ENCODE measurements at regions not wholly inside any gene's neighbourhood (a gene's known extent, or its start where the extent isn't known, plus 50 kb on each side); places are given as distances from the start of the nearest gene placed in this dataset.

DNA sequence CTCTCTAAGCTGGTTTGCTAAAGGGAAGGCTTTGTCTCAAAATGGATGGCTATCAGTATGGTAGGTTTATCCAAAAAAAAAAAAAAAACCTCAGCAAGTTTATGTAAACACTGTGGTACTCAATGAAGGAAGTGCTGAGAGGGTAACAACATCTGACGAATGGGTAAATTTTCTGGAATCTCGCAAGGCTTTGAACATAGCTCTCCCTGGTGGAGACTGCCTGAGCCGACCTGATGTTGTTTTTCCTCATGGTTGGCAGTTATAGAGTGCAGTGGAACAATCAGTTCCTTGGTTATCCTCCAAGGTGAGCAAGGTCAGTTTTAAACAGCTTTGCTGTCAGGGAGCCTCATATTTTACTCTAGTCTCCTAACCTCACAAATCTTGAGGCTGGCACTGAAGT lies 94.6 kb downstream of the ZPLD1 start:
- Histone ChIP-seq H3K27me3 (ENCODE audit: control insufficient read depth, extremely low read depth, insufficient read depth, low read length) (no peaks in the 10 kb centered on the region), H3K27ac (ENCODE audit: control insufficient read depth, insufficient read depth, low read length) (no peak overlapping the region), H3K9me1 (ENCODE audit: control insufficient read depth, extremely low read depth, insufficient read depth, low read length) (no peaks in the 10 kb centered on the region), H3K79me2 (ENCODE audit: control insufficient read depth, insufficient read depth, low read length) (no peaks in the 10 kb centered on the region), H3K4me3 (ENCODE audit: control insufficient read depth in 2 of 3, extremely low read depth in 1 of 3, insufficient read depth in 2 of 3, low read depth in 1 of 3, low read length in 3 of 3) (no peak overlapping the region), H3K36me3 (ENCODE audit: control insufficient read depth in 2 of 2, extremely low read depth in 1 of 2, insufficient read depth in 2 of 2, low read length in 2 of 2) (no peaks in the 10 kb centered on the region), H3K9ac (ENCODE audit: control insufficient read depth, extremely low read depth, insufficient read depth, low read length) (no peak overlapping the region), H2AFZ (ENCODE audit: control insufficient read depth, low read length) (no peak overlapping the region), H3K4me2 (ENCODE audit: control insufficient read depth, extremely low read depth, insufficient read depth, low read depth, low read length) (no peak overlapping the region), H3K4me1 (ENCODE audit: control insufficient read depth, extremely low read depth, insufficient read depth, low read length) (peaks cover 3% of the 10 kb centered on the region), H3K9me3 (ENCODE audit: control insufficient read depth, low read depth, low read length) (no peaks in the 10 kb centered on the region), H4K20me1 (ENCODE audit: control insufficient read depth, extremely low read depth, insufficient read depth, low read length) (no peaks in the 10 kb centered on the region)
- no peak for TF ChIP-seq EZH2 (IDR thresholded peaks at IDR 0.05; ENCODE audit: low read length)
- peak; percentile 51 to 79 (median 71) for TF ChIP-seq CTCF (optimal IDR thresholded peaks at IDR 0.05 in 1 of 3, IDR thresholded peaks at IDR 0.05 in 1 of 3, conservative IDR thresholded peaks at IDR 0.05 in 1 of 3; ENCODE audit: extremely low read depth in 1 of 3, insufficient read depth in 2 of 3, low read length in 3 of 3)
- dilution Hi-C loops (cut with MboI; ENCODE audit: extremely low pct_ligation_motif_present, low sequenced_read_pairs), result loop anchor here (25.0 kb wide), 1 partner anchor 292 kb away; no protein-coding TSS in a partner anchor
- DNase-seq (ENCODE audit: low read depth, low spot score) (no peak), FAIRE-seq (peak; percentile 85)

GRCh38 chr3:102530415-102531181 lies 95.8 kb downstream of the ZPLD1 start:
- dilution Hi-C loops (cut with MboI; ENCODE audit: extremely low pct_ligation_motif_present, low sequenced_read_pairs), result loop anchor here (25.0 kb wide), 1 partner anchor 293 kb away; no protein-coding TSS in a partner anchor
- Histone ChIP-seq H3K4me2 (ENCODE audit: control insufficient read depth, extremely low read depth, insufficient read depth, low read depth, low read length) (no peak overlapping the region), H3K9ac (ENCODE audit: control insufficient read depth, extremely low read depth, insufficient read depth, low read length) (no peak overlapping the region), H3K9me3 (ENCODE audit: control insufficient read depth, low read depth, low read length) (no peaks in the 10 kb centered on the region), H3K36me3 (ENCODE audit: control insufficient read depth in 2 of 2, extremely low read depth in 1 of 2, insufficient read depth in 2 of 2, low read length in 2 of 2) (no peaks in the 10 kb centered on the region), H2AFZ (ENCODE audit: control insufficient read depth, low read length) (no peak overlapping the region), H3K79me2 (ENCODE audit: control insufficient read depth, insufficient read depth, low read length) (no peaks in the 10 kb centered on the region), H3K4me3 (ENCODE audit: control insufficient read depth in 2 of 3, extremely low read depth in 1 of 3, insufficient read depth in 2 of 3, low read depth in 1 of 3, low read length in 3 of 3) (no peak overlapping the region), H3K27ac (ENCODE audit: control insufficient read depth, insufficient read depth, low read length) (no peak overlapping the region), H3K27me3 (ENCODE audit: control insufficient read depth, extremely low read depth, insufficient read depth, low read length) (no peaks in the 10 kb centered on the region), H3K4me1 (ENCODE audit: control insufficient read depth, extremely low read depth, insufficient read depth, low read length) (peaks cover 3% of the 10 kb centered on the region), H4K20me1 (ENCODE audit: control insufficient read depth, extremely low read depth, insufficient read depth, low read length) (no peaks in the 10 kb centered on the region), H3K9me1 (ENCODE audit: control insufficient read depth, extremely low read depth, insufficient read depth, low read length) (no peaks in the 10 kb centered on the region)
- DNase-seq (ENCODE audit: low read depth, low spot score), result no peak
- TF ChIP-seq CTCF (optimal IDR thresholded peaks at IDR 0.05 in 1 of 3, IDR thresholded peaks at IDR 0.05 in 1 of 3, conservative IDR thresholded peaks at IDR 0.05 in 1 of 3; ENCODE audit: extremely low read depth in 1 of 3, insufficient read depth in 2 of 3, low read length in 3 of 3) (no peak), EZH2 (IDR thresholded peaks at IDR 0.05; ENCODE audit: low read length) (no peak)
- FAIRE-seq, result peak; percentile 29
